GM18870 (cell line): ENCODE measurements at regions not wholly inside any gene's neighbourhood (a gene's known extent, or its start where the extent isn't known, plus 50 kb on each side); places are given as distances from the start of the nearest gene placed in this dataset.

Source experiments
- ATAC-seq: cut with Tn5 transposase; IDR thresholded peaks from one replicate; pipeline ENCODE4 v1.9.1; 2021; ENCODE audit warnings: moderate library complexity; ENCODE audit not compliant: unreplicated experiment

DNA sequence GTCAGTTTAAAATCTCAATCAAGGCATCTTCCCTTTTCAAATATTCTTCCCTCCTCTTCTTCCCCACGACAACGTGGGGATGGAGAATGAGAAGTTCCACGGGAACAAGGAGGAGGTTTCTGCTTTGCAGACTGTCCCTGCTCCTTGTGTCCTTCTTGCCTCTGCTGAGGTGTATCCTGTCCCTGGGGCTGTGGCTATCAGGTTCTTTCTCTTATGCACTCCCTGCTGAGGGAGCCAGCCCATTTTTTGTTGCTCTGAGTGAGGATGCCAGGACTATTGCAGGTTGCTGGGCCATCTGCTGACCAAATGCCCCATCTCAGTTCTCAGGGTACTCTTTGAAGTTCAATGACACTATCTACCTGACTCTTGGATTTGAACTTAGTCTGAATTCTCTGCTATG is 533.6 kb downstream of the RNF144B start:
- ATAC-seq: no peak

DNA sequence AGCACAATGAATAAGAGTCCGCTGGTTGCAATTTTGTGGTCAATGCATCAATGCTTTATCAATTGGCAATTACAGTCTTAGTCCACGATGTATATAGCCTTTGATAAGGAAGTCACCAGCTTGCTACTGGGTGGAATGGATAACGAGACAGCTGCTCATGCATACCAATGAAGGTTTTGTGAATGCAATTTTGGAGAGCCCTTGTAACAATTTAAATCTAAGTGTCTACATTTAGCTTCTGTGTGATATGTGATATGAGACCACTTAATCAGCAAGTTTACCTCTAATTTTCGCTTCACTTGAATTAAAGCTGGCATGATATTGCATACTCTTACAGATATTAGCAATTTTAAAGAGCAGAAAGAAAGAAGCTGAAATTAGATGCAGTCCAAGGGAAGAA is 543.9 kb downstream of the RNF144B start:
- ATAC-seq: no peak

DNA sequence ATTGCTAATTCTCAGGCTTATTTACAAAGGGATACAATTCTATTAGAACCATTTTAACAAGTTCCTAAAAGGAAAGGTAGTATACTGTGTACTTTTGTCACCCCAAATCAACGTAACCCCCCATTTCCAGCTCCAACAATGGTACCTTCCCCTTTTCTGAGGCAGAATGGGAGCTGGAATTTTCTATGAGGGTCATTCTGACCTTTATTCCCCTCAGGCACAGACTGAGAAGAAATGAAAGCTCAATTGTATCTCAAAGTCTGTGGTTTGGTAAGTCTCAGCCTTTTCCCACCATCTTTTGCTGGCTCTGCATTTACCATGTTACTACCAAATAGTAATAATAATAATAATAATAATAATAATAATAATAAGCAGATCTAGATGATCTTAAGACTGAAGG is 571.0 kb downstream of the RNF144B start:
- ATAC-seq: no peak

DNA sequence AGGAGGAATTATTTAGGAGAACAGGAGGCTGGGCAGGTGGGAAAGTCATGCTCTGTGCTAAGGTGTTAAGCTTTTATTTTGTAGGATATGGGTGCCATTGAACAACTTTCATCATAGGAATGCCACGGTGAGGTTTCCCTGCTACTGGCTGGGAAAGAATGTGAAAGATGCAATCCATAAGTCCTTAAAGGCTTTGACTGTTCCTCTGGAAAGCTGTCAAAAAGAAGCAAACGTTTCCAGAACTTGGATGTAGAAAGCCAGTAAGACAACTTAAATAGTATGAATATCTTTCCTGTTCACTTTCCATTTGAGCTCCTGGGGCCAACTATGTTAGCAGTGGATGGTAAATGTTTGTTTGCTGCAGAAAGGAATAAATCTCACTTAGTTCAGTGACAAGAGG is 574.4 kb downstream of the RNF144B start:
- ATAC-seq: no peak

DNA sequence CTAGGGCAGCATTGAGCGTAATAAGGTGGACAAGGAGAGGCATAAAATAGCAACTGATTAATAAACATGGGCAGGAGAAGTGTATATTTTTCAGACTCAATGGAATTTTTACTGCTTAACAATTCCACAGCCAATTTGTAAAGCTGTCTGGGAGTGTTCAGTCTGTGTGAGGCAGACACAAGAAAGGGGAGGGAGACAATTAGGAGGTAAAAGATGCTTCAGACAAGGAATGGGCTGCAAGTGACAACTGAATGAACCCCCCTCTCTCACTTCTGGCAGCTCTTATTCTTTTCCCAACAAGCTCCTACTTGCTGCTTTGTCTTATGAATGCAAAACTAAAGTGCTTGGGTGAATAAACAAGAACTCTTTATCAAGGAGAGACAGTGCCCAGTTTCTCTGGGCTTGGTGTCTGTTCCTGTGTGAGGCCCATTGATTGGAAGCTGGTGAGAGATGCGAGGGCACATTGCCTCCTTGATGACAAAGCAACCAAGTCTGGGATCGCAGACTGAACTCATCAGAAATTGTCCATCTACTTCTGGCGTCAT is 575.3 kb downstream of the RNF144B start:
- no peak for ATAC-seq

DNA sequence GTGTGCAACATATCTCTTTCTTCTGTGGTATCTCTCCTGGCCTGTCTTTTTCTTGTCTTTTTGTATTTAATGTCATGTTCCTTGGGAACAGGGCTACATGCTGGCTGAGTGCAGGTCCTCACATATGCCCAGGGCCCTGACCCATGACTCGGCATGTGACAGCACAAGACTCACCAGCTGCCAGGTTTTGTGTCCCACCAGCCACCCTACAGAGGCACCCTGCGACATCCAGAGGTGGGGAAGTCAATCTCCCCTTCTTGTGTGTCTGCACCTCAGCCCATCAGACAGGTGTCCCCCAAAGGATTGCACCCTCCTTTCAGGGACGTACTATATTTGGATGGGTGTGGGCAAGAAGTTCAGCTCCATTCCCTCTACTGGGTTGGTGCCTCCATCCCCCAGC is 576.3 kb downstream of the RNF144B start:
- no peak for ATAC-seq

DNA sequence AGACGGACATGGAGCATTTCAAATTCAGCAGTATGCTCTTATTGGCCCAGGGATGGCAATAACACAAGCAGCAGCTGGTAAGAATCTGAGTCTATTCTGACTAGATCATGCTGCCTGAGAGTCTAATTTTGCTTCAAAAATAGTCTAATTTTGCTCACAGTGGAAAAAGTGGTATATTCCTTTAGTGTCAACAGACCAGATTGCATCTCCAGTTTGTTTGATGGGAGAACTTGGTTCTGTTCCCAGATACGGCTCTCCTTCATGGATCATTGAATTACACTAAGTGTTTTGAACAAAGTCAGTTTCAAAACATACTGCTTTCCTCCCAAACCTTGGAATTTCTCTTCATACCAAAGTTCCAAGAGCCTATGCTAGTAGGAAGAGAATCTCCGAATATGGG is 586.1 kb downstream of the RNF144B start:
- no peak for ATAC-seq

DNA sequence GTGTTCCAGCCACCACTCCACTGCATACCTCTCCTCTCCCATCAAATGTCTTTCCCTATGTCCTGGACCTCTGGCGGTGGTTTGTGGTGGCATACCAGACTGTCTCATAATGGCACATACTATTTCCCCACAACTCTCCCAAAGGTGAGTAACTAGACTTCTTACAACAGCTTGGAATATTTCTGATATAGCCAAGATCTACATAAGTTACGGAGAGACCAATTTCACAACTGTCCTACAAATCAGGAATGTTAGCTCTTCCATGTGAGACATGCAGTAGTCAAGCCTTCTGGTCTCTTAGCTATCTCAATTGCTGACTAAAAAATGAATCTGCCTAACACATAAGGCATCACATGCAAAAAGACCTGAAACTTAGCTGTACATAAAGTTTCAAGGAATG is 588.9 kb downstream of the RNF144B start:
- ATAC-seq: no peak

DNA sequence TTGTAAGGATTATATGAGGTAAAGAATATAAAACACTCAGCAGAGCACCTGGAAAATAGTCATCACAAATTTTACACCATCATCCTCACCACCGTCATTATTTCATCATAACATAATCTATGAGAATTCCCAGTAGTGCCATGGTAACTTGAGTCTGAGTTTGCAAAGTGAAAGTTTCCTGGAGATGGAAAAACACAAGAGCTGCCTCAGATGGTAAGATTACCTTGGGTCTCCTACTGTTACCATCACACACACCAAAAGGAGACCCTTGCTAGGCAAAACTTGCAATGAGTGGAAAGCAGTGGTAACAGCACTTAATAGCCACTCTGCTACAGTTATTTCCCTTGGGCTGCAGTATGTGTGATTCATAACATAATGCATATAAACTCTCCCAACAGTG is 589.8 kb downstream of the RNF144B start:
- no peak for ATAC-seq

DNA sequence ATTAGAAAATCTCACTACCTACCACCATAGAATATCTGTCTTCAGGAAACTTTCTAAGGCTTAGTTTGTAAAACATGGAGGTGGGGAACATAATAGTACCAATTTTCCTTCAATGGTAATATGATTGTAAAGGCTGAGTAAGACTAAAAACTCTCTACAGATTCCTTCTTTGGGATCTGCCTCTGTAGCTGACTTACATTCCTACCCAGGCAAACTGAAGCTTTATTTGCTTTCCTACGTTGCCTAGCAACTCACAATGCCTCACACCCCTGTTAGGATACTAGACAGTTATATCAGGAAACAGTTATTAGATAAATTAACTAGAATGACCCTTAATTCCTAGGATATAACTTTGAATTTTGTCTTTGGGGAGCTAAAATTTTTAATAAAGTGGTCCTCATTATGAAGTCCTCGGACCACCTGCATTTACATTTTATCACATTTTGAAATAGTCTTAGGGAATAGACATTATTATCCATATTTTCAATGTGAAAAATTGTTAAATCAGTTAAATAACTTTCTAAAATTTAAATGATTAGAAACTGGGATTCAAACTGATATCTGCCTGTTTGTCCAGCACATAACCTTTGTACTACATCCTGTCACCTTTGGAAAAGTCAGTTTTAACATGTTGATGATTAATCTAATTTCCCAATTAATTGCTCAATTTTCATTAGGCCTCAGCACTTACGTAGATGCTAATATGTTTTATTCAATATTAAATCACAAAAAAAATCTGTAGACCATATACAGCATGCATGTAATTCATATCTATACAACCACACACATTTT is 591.4 kb downstream of the RNF144B start:
- no peak for ATAC-seq

DNA sequence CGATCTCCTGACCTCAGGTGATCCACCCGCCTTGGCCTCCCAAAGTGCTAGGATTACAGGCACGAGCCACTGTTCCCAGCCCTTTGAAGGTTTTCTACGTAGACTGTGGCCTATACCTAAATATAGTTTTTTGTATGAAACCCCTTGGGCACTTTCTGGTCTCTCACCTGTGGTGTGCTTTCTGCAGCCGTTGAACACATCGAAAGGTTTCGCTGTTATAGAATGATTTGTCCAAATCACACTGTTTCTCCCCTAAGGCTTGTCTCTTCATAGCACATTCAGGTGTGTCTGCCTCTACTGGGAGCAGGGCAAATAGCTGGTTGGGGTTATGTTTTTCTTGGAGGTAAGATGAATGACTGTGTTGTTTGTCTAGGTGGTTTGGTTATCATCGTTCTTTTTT is 597.9 kb downstream of the RNF144B start:
- ATAC-seq: no peak

DNA sequence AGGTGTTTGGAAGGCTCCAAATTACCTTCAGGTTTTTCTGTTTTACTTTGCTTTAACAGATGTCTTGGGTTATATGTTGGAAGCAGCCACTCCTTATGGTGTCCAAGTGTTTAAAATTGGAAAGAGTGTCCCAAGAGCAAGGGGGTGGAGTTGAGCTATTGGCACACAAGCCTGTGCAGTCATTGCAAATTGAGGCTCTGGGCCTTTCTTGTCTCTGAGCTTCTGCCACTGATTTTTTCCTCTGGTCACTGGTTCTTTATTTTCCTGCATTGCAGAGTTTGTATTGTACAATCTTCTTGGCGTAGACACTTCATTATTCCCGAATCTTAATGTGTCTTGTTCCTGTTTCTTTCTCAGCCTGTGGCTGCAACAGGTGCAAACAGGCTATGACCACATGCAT is 598.8 kb downstream of the RNF144B start:
- no peak for ATAC-seq

DNA sequence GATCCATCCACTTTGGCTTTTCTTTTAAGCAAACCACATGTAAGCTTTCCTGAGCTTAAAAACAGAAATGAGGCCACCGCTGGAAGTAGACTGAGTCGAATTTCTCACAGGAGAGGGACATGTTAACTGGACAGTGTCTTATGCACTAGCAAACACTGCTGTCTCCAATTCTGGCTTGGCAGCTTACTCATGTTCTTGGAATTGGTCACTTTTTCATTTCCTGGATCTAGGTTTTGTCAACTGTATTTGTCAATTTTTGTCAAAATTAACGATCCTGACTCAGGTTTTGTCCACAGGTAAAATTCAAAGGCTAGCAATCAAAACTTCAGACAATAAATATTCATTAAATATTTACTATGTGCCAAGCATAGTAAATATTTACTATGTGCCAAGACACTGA is 601.5 kb downstream of the RNF144B start:
- ATAC-seq: no peak

DNA sequence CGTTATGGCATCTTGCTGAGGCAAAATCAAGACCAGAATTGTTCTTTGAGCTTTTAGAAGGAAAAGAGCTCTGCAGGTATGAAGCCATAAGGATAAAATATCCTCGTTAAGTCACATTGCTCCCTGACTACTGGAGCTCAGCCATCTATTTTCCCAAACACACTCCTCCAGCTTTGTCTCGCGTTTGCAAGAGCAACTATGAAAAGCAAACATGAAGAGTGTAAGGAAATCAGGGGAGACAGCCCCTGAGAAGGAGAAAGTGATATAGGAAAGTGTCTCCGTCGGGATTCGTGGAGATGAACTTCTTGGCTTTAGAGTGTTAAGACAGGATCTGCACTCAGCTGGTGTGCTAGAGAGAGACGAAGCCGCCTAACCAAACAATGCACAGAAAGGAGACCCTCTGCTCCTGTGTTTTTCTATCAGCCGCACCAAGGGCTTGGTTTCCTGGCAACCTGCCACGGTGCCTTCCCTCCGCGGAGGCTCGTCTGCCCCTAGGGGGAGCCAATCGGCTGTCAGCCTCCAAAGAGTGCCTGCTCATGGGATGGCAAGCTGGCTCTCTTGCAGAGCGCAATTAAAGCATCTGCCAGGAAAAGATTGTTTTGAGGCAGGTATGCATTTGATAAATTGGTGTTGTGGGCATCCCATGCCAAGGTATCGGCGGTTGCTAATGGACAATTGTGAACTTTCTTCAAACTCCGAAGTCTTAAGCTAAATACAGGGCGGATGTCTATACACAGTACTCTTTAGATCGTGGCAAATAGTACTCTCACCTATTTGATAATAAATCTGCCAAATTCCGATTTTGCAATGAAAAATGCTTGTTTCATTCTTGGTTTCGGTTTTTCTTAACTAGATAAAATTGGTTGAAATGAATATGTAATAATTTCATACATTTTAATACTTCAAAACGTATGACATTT is 603.2 kb downstream of the RNF144B start:
- peak; percentile 67 for ATAC-seq

DNA sequence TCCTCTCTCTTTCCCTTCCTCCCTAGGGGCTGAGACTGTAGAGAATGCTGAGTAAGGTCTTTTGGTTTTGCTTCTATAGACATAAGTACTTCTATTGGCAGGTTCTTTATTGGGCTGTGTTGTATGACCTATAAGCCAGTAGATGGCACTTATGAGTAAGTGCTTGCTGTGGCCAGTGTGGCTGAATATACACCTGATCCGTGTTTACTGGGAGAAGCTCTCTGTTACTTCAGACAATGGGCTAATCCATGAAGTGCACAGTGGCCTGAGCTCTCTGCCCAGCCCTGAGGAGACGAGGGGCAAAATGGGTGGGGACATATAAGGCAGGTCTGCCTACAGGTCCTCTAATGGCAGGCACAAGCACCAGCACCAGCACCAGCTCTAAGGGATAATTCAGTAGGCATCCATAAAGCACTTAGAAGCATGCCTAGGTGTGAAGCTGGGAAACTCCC is 610.3 kb downstream of the RNF144B start:
- peak; percentile 98 for ATAC-seq

DNA sequence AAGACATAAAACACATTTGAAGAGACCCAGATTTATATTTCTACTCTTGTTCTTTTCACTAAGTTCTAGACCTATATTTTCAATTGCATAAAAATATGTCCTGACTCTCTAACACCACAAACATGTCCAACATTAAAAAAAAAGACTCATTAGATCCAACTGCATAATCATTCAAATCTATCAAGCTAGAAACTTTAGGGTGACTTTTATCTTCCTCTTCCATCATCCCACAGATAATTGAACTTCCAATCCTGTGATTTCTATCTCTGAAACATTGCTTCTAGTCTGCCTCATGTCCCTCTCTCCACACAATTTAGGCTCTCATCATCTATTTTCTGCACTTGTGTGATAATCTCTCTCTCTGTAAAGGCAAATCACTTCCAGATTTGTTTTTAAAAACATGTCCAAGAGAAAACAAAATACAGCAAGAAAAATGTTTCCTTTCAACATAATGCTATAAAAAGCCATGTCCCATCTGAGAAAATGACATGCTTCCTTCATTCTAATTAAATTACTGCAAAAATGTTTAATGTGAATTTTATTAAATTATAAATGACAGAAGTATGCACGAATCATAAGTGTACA is 615.9 kb downstream of the RNF144B start:
- no peak for ATAC-seq

DNA sequence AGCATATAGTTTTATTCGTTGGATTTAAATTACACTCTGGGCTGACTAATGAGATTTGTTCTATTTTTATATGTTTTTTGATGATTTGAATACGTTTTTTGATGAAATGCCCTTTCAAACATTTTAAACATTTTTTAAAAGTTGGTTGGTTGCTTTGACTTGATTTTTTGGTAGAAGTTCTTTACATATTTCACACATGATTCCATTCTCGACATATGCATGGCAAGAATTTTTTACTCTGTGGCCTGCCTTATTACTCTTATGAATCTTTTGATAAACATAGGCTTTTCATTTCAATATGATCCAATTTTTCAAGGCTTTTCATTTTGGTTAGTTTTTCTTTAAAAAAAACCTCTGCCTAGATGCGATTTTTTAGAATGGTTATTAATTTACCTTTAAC is 617.0 kb downstream of the RNF144B start:
- no peak for ATAC-seq

DNA sequence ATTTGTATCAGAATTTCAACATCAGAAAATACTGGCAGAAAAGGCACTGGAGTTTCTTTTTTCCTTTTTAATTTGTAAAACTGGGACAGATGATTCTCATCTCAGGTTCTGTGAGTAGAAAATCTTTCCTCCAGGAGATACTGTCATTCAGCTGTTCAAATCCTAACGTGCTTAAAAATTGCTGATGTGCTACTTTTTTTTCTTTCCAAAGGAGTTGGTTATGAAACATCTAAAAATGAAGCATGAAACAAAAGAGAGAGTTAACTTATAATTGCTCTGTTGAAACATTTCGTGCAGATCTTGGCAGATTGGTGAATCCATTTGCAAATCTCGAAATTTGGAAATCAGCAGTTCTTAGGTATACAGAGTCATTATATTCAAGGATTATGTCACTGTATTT is 622.6 kb downstream of the RNF144B start:
- no peak for ATAC-seq

DNA sequence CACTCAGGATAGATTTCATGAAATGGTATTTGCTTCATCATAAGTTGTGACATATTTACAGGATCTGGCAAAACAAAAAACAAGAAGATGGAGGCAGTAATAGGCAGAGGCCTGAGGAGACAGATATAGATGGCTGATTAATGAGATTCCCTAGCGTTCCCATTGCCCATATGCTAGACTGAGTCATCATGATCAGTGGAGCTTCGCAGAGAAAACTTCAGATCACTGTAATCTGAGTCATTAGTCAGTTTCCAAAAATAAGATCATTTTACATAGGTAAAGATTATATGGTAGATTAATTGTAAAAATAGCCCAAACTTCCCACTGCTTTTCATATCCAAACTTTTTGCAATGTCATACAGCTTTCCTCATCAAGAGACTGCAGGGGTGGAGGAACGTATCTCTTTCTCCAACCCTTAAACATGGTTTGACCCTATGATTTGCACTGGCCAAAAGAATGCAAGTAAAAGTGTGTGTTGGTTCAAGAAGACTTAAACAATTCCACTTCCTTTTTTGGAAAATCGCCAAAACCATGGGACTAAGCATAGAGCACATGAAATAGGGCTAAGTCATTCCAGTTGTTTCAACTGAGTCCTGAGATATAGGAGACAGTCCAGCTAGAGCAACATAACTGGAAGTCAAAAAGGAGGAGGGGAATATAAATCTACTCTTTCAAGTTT is 626.0 kb downstream of the RNF144B start:
- ATAC-seq: no peak

DNA sequence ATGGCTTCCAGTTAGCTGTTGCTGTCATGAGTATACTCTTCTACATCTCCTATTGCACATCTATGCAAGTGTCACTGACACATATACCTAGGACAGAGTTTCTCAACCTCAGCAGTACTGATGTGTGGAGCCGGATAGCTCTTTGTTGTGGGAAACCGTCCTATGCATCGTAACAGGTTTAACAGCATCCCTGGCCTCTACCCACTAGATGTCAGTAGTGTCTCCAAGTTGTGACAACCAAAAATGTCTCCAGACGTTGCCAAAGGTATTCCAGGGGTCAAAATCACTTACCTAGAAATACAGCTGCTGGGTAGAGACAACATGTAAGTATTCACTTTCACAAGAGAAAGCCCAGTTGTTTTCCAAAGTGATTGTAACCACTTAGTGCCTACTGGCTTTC is 637.6 kb downstream of the RNF144B start:
- ATAC-seq: no peak

DNA sequence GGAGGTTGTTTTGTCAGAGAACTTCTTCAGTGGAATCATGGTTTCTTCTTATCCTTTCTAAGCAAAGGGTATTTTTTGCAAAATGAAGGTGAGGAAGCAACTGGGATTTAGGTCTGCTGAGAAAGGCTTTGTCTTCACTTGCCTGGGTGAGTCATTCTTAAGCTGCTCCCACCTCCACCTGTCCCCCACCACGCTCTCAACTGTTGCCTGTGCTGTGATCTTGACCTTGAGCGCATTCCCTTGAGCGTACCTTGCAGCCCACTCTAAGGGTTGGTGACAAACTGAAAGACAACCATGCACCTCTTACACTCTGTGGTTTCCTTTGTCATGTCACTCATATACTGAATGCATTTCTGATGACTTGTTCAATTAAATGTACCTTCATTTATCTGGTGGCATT is 641.1 kb downstream of the RNF144B start:
- no peak for ATAC-seq
